Nephron progenitor cell (in vitro differentiated cells): ENCODE measurements at regions not wholly inside any gene's neighbourhood (a gene's known extent, or its start where the extent isn't known, plus 50 kb on each side); places are given as distances from the start of the nearest gene placed in this dataset.

Experiments
- DNase-seq: peaks from one replicate; pipeline ENCODE4 v3.0.0; 2021
- H3K27ac Mint-ChIP-seq: 2 replicates; pipeline ENCODE4 v1.8.0; 2021; ENCODE audit warnings: mild to moderate bottlenecking, moderate library complexity, mixed read lengths
- H3K27me3 Mint-ChIP-seq: 2 replicates; pipeline ENCODE4 v1.8.0; 2021; ENCODE audit warnings: mild to moderate bottlenecking, low read depth, mixed read lengths; ENCODE audit not compliant: poor library complexity
- H3K36me3 Mint-ChIP-seq: 2 replicates; pipeline ENCODE4 v1.8.0; 2021; ENCODE audit warnings: low read depth, mixed read lengths
- H3K4me1 Mint-ChIP-seq: 2 replicates; pipeline ENCODE4 v1.8.0; 2021; ENCODE audit warnings: mixed read lengths
- H3K4me3 Mint-ChIP-seq: 2 replicates; pipeline ENCODE4 v1.8.0; 2021; ENCODE audit warnings: mild to moderate bottlenecking, moderate library complexity, mixed read lengths
- H3K9me3 Mint-ChIP-seq: 2 replicates; pipeline ENCODE4 v1.8.0; 2021; ENCODE audit warnings: mild to moderate bottlenecking, moderate library complexity, mixed read lengths
- TF ChIP-seq, protein P1 (sequence below): fragments of 200-600 bp; sonication (generic); IDR thresholded peaks from 2 replicates; pipeline ENCODE4 v1.5.0; 2021; ENCODE audit warnings: antibody characterized with exemption

DNA sequence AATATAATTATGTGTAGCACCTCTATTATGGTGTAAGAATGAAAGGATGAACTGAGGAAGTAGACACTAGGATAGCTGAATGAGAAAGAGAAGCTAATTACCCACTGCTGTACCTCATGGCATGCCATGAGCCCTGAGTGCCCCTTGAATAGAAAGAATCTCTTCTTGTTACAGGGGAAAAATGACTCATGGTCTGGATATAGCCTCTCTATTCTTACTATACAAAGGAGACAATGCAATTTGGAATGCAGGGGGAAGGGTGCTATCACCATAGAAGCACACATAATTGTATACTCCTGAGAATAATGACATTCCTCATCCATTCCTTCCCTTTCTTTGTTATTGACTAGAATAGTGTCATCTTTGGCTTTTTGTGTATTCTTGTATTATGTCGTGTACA is 385.2 kb downstream of the CDH7 start:
- TF ChIP-seq, protein P1, sequence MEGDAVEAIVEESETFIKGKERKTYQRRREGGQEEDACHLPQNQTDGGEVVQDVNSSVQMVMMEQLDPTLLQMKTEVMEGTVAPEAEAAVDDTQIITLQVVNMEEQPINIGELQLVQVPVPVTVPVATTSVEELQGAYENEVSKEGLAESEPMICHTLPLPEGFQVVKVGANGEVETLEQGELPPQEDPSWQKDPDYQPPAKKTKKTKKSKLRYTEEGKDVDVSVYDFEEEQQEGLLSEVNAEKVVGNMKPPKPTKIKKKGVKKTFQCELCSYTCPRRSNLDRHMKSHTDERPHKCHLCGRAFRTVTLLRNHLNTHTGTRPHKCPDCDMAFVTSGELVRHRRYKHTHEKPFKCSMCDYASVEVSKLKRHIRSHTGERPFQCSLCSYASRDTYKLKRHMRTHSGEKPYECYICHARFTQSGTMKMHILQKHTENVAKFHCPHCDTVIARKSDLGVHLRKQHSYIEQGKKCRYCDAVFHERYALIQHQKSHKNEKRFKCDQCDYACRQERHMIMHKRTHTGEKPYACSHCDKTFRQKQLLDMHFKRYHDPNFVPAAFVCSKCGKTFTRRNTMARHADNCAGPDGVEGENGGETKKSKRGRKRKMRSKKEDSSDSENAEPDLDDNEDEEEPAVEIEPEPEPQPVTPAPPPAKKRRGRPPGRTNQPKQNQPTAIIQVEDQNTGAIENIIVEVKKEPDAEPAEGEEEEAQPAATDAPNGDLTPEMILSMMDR = no peak
- Mint-ChIP-seq H3K27ac (no peak overlapping the region), H3K4me3 (no peak overlapping the region), H3K4me1 (peaks cover 7% of the 10 kb centered on the region), H3K9me3 (no peaks in the 10 kb centered on the region), H3K36me3 (no peaks in the 10 kb centered on the region), H3K27me3 (no peaks in the 10 kb centered on the region)
- DNase-seq = no peak

DNA sequence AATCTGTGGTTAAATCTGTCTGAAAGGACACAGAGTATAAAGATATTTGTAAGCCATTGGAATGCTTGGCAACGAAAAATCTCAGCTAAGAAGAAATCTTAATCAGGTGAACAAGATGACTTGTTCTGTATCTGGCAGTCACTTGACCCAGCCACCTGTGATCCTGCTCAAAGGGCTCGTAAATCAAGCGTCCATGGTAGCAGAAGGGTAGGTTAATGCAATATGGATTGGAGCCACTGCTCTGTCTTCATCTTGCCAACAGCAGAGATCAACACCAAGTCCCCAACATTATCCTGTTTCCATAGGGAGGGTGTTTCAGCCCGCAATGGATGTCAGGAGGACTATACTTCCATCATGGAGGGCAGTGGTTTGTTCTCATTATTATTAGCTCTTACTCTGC is 378.4 kb downstream of the CDH7 start:
- peaks cover 3% of the 10 kb centered on the region for H3K27me3 Mint-ChIP-seq
- no peak overlapping the region for H3K4me3 Mint-ChIP-seq
- no peak overlapping the region for H3K27ac Mint-ChIP-seq
- TF ChIP-seq, protein P1 = no peak
- DNase-seq = no peak
- peaks cover 9% of the 10 kb centered on the region for H3K9me3 Mint-ChIP-seq
- H3K36me3 Mint-ChIP-seq = no peaks in the 10 kb centered on the region
- peaks cover 10% of the 10 kb centered on the region for H3K4me1 Mint-ChIP-seq

DNA sequence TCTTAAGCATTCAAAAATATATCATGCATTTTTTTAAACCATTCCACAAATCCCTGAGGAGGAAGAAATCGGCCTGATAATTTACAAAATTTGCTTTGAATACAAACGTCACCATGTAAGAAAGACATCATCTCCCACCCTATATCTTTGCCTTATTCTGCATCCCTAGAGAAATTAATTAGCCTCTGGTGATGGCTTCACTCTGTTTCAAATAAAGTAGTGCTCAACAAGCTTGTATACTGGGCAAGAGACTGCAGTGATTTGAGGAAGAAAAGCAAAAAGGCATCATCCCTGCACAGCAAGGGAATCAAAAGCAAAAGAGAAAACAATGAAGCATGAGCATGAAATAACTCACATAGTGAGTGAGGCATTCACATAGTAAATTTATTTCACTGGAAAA is 375.5 kb downstream of the CDH7 start:
- peaks cover 9% of the 10 kb centered on the region for H3K9me3 Mint-ChIP-seq
- no peak for DNase-seq
- H3K27ac Mint-ChIP-seq = no peak overlapping the region
- peaks cover 10% of the 10 kb centered on the region for H3K4me1 Mint-ChIP-seq
- no peaks in the 10 kb centered on the region for H3K36me3 Mint-ChIP-seq
- peaks cover 3% of the 10 kb centered on the region for H3K27me3 Mint-ChIP-seq
- TF ChIP-seq, protein P1 = no peak
- no peak overlapping the region for H3K4me3 Mint-ChIP-seq

DNA sequence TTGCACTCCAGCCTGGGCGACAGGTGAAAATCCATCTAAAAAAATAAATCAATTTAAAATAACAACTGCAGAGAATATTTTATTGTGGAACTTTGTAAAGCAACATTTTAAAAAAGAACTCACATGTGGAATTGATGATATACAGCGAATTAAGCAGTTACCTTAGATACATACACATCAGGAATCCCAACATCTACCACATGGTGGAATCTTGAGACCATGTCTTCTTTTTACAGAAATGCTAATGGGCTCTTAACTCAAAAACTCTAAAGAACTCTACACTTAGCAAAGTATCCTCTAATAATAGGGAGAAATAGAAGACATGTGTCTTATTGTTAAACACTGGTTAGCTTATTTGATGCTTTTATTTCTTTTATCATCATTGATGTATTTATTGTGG is 373.6 kb downstream of the CDH7 start:
- no peaks in the 10 kb centered on the region for H3K9me3 Mint-ChIP-seq
- no peak overlapping the region for H3K4me3 Mint-ChIP-seq
- DNase-seq = no peak
- H3K4me1 Mint-ChIP-seq = peaks cover 10% of the 10 kb centered on the region
- H3K36me3 Mint-ChIP-seq = no peaks in the 10 kb centered on the region
- H3K27ac Mint-ChIP-seq = no peak overlapping the region
- H3K27me3 Mint-ChIP-seq = no peaks in the 10 kb centered on the region
- TF ChIP-seq, protein P1 = no peak

DNA sequence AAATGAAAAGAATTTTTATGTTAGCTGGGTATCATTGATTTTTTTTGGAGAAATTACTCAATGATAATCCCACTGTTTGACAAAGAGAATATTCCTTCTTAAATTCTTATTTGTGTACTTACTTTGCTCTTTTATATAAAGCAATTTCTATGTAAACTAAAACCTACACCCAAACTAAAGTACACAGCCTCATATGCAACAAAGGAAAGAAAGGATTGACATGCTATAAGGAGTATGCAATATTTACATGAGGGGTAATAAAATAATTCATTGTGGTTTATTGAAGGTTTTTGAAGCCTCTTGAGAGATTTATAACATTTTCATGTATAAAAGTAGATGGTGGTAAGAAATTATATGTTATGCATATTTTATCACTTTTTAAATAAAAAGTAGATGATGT is 368.5 kb downstream of the CDH7 start:
- TF ChIP-seq, protein P1 = no peak
- Mint-ChIP-seq H3K27me3 (no peaks in the 10 kb centered on the region), H3K27ac (no peak overlapping the region), H3K4me3 (no peak overlapping the region), H3K36me3 (no peaks in the 10 kb centered on the region), H3K9me3 (no peaks in the 10 kb centered on the region), H3K4me1 (no peaks in the 10 kb centered on the region)
- no peak for DNase-seq

DNA sequence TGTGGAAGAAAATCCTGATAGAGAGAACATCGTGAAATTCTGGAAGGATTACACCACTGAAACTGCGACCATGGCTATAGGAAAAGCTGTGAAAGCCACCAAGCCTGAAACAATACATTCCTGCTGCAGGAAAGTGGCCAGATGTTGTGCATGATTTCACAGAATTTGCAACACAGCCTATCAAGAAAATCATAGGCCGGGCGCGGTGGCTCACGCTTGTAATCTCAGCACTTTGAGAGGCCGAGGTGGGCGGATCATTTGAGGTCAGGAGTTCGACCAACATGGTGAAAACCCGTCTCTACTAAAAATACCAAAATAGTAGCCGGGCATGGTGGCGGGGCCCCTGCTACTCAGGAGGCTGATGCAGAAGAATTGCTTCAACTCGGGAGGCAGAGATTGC is 360.2 kb downstream of the CDH7 start:
- no peak for DNase-seq
- Mint-ChIP-seq H3K36me3 (no peaks in the 10 kb centered on the region), H3K27ac (peak overlapping the region; percentile 12), H3K4me3 (no peak overlapping the region), H3K9me3 (peaks cover 3% of the 10 kb centered on the region), H3K4me1 (peaks cover 11% of the 10 kb centered on the region), H3K27me3 (no peaks in the 10 kb centered on the region)
- TF ChIP-seq, protein P1 = no peak
